ENCODE measurements at regions not wholly inside any gene's neighbourhood (a gene's known extent, or its start where the extent isn't known, plus 50 kb on each side); places are given as distances from the start of the nearest gene placed in this dataset.

DNA sequence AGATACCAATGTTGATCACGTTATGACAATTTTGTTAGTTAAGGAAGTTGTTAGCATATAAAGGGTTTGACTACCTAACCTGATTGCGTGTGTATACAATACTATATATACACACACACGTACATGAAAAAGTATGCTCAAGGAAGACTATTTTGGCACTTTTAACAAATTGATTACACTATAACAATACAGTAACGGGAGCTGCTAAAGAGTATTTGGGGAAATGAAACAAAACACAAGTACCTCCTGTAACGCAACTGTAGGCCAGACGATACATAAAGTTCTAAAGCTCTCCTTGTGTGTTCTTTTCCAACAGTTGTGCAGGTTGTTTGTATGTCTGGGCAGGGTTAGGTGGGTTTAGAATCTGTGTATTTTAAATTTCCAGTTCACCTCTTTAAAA, 98.7 kb downstream of the PLEKHG1 start (continued):
- TF ChIP-seq ZNF157 (tag by site-specific recombination; IDR thresholded peaks at IDR 0.05), result no peak
- no peak for TF ChIP-seq ZNF596 (tag by site-specific recombination; IDR thresholded peaks at IDR 0.05)

GRCh38 chr6:150702675-150703074, 103.0 kb downstream of the PLEKHG1 start:
- ChIA-PET POLR2A (no interaction called here), CTCF (interaction anchor here (0.6 to 5.0 kb wide), 4 partner anchors 17 to 1942 kb away, joined by 3 to 24 read pairs (median 3); no protein-coding TSS in a partner anchor)
- no peaks in the 10 kb centered on the region for H3K36me3 ChIP-seq (ENCODE audit: control insufficient read depth in 2 of 2, insufficient read depth in 1 of 2, low read length in 2 of 2)
- no peak for TF ChIP-seq ZFP37 (tag by site-specific recombination; IDR thresholded peaks at IDR 0.05)
- TF ChIP-seq ZBTB20 (tag by site-specific recombination; IDR thresholded peaks at IDR 0.05), result no peak
- TF ChIP-seq GLIS2 (tag by site-specific recombination; IDR thresholded peaks at IDR 0.05), result no peak
- no peak for TF ChIP-seq WT1 (tag by site-specific recombination; IDR thresholded peaks at IDR 0.05)
- TF ChIP-seq, protein P1, sequence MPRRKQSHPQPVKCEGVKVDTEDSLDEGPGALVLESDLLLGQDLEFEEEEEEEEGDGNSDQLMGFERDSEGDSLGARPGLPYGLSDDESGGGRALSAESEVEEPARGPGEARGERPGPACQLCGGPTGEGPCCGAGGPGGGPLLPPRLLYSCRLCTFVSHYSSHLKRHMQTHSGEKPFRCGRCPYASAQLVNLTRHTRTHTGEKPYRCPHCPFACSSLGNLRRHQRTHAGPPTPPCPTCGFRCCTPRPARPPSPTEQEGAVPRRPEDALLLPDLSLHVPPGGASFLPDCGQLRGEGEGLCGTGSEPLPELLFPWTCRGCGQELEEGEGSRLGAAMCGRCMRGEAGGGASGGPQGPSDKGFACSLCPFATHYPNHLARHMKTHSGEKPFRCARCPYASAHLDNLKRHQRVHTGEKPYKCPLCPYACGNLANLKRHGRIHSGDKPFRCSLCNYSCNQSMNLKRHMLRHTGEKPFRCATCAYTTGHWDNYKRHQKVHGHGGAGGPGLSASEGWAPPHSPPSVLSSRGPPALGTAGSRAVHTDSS (tag by site-specific recombination; IDR thresholded peaks at IDR 0.05), result no peak
- no peak for TF ChIP-seq ZNF626 (tag by site-specific recombination; IDR thresholded peaks at IDR 0.05)
- no peak for TF ChIP-seq ZNF132 (tag by site-specific recombination; IDR thresholded peaks at IDR 0.05; ENCODE audit: borderline replicate concordance)
- TF ChIP-seq, protein P2, sequence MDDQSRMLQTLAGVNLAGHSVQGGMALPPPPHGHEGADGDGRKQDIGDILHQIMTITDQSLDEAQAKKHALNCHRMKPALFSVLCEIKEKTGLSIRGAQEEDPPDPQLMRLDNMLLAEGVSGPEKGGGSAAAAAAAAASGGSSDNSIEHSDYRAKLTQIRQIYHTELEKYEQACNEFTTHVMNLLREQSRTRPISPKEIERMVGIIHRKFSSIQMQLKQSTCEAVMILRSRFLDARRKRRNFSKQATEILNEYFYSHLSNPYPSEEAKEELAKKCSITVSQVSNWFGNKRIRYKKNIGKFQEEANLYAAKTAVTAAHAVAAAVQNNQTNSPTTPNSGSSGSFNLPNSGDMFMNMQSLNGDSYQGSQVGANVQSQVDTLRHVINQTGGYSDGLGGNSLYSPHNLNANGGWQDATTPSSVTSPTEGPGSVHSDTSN (CRISPR knock-in tag; IDR thresholded peaks at IDR 0.05), result no peak
- TF ChIP-seq ZNF596 (tag by site-specific recombination; IDR thresholded peaks at IDR 0.05), result no peak
- no peak for TF ChIP-seq BCL6B (tag by site-specific recombination; IDR thresholded peaks at IDR 0.05)
- TF ChIP-seq HOXD13 (CRISPR knock-in tag; IDR thresholded peaks at IDR 0.05; ENCODE audit: borderline replicate concordance), result no peak
- TF ChIP-seq ZNF530 (tag by site-specific recombination; IDR thresholded peaks at IDR 0.05; ENCODE audit: low read depth), result no peak
- TF ChIP-seq ZNF2 (tag by site-specific recombination; IDR thresholded peaks at IDR 0.05), result no peak
- TF ChIP-seq ZBTB49 (tag by site-specific recombination; IDR thresholded peaks at IDR 0.05; ENCODE audit: low read depth), result no peak
- no peak for TF ChIP-seq KLF17 (tag by site-specific recombination; IDR thresholded peaks at IDR 0.05)
- TF ChIP-seq ZNF600 (tag by site-specific recombination; IDR thresholded peaks at IDR 0.05), result no peak
- TF ChIP-seq ZNF707 (tag by site-specific recombination; IDR thresholded peaks at IDR 0.05), result no peak
- TF ChIP-seq ZNF416 (tag by site-specific recombination; IDR thresholded peaks at IDR 0.05), result no peak
- no peak for TF ChIP-seq ZFHX2 (tag by site-specific recombination; conservative IDR thresholded peaks at IDR 0.05)
- H3K4me3 ChIP-seq (ENCODE audit: low read depth, low read length), result no peak overlapping the region
- no peak overlapping the region for H3K27ac ChIP-seq (ENCODE audit: extremely low read depth, low read depth, low read length)
- H3K4me1 ChIP-seq (ENCODE audit: control insufficient read depth, insufficient read depth, low read length), result peaks cover 3% of the 10 kb centered on the region
- no peaks in the 10 kb centered on the region for H3K9me3 ChIP-seq (ENCODE audit: control insufficient read depth, insufficient read depth, low read depth, low read length)
